GM19452 (cell line): ENCODE measurements at regions not wholly inside any gene's neighbourhood (a gene's known extent, or its start where the extent isn't known, plus 50 kb on each side); places are given as distances from the start of the nearest gene placed in this dataset.

Experiments used
- ATAC-seq: cut with Tn5 transposase; IDR thresholded peaks from one replicate; pipeline ENCODE4 v1.9.1; 2021; ENCODE audit not compliant: unreplicated experiment

- no peak for ATAC-seq
These were observed 113.7 kb downstream of the SLC25A47 start for GRCh38 chr14:100436745-100437406.

GRCh38 chr14:100438271-100438670 lies 115.1 kb downstream of the SLC25A47 start:
- no peak for ATAC-seq

- no peak for ATAC-seq
These were observed 115.8 kb downstream of the SLC25A47 start for GRCh38 chr14:100438678-100439592.

GRCh38 chr14:100439781-100440180 lies 116.6 kb downstream of the SLC25A47 start:
- ATAC-seq = no peak

- ATAC-seq = no peak
These were observed 117.1 kb downstream of the SLC25A47 start for GRCh38 chr14:100440207-100440631.

GRCh38 chr14:100440758-100441203 lies 117.6 kb downstream of the SLC25A47 start:
- ATAC-seq = no peak

- no peak for ATAC-seq
These were observed 118.3 kb downstream of the SLC25A47 start for GRCh38 chr14:100441271-100441947.

GRCh38 chr14:100442036-100442435 lies 118.9 kb downstream of the SLC25A47 start:
- ATAC-seq = no peak

- ATAC-seq = no peak
These were observed 119.7 kb downstream of the SLC25A47 start for GRCh38 chr14:100442498-100443490.

GRCh38 chr14:100443603-100444002 lies 120.5 kb downstream of the SLC25A47 start:
- no peak for ATAC-seq

GRCh38 chr14:100445436-100446088 lies 122.4 kb downstream of the SLC25A47 start:
- no peak for ATAC-seq

- ATAC-seq = no peak
These were observed 123.4 kb downstream of the SLC25A47 start for GRCh38 chr14:100446572-100446971.

GRCh38 chr14:100448376-100448775 lies 125.2 kb downstream of the SLC25A47 start:
- no peak for ATAC-seq

GRCh38 chr14:100449225-100449987 lies 126.3 kb downstream of the SLC25A47 start:
- no peak for ATAC-seq

- ATAC-seq = no peak
These were observed 126.9 kb downstream of the SLC25A47 start for GRCh38 chr14:100450049-100450448.

- ATAC-seq = no peak
These were observed 127.6 kb downstream of the SLC25A47 start for GRCh38 chr14:100450736-100451135.

- no peak for ATAC-seq
These were observed 128.1 kb downstream of the SLC25A47 start for GRCh38 chr14:100451264-100451663.

- no peak for ATAC-seq
These were observed 130.8 kb downstream of the SLC25A47 start for GRCh38 chr14:100453930-100454329.

GRCh38 chr14:100454437-100454836 lies 131.3 kb downstream of the SLC25A47 start:
- ATAC-seq = no peak
